ENCODE measurements at regions not wholly inside any gene's neighbourhood (a gene's known extent, or its start where the extent isn't known, plus 50 kb on each side); places are given as distances from the start of the nearest gene placed in this dataset.

- TF ChIP-seq CTCF (IDR thresholded peaks at IDR 0.05), result no peak
- no peak for TF ChIP-seq POLR2A (IDR thresholded peaks at IDR 0.05)
Observed at GRCh38 chr5:89777758-89778157, 631.8 kb downstream of the CETN3 start.
